Neuronal stem cell (in vitro differentiated cells): ENCODE measurements at regions not wholly inside any gene's neighbourhood (a gene's known extent, or its start where the extent isn't known, plus 50 kb on each side); places are given as distances from the start of the nearest gene placed in this dataset.
A peak's percentile ranks its signal among the peaks of the same experiment; 100 is the strongest.
"Not testable (repeated sequence)": the region's sequence is repeated elsewhere in the genome, so short reads cannot be mapped to it uniquely, and the experiment has no call there.

Experiments
- DNase-seq: peaks from one replicate; pipeline ENCODE4 v3.0.0-alpha.2; 2013; ENCODE audit warnings: low spot score
- H2AFZ ChIP-seq: one replicate; pipeline ENCODE4 v1.6.1; 2013; ENCODE audit warnings: mild to moderate bottlenecking, low read length, inconsistent platforms
- H2AK5ac ChIP-seq: 2 replicates; pipeline ENCODE4 v1.6.1; 2013; ENCODE audit warnings: low read depth, mild to moderate bottlenecking, inconsistent platforms, low read length, moderate library complexity, mixed read lengths
- H2BK120ac ChIP-seq: 2 replicates; pipeline ENCODE4 v1.6.1; 2013; ENCODE audit warnings: low read depth, mild to moderate bottlenecking, inconsistent platforms, low read length, moderate library complexity, mixed read lengths
- H2BK12ac ChIP-seq: one replicate; pipeline ENCODE4 v1.6.1; 2013; ENCODE audit warnings: low read length, inconsistent platforms
- H2BK15ac ChIP-seq: 2 replicates; pipeline ENCODE4 v1.6.1; 2013; ENCODE audit warnings: mild to moderate bottlenecking, low read length, inconsistent platforms, mixed read lengths
- H2BK5ac ChIP-seq: one replicate; pipeline ENCODE4 v1.6.1; 2013; ENCODE audit warnings: inconsistent platforms, mild to moderate bottlenecking, low read length, moderate library complexity
- H3K14ac ChIP-seq: one replicate; pipeline ENCODE4 v1.6.1; 2013; ENCODE audit warnings: low read length, inconsistent platforms
- H3K18ac ChIP-seq: 2 replicates; pipeline ENCODE4 v1.6.1; 2013; ENCODE audit warnings: low read length, inconsistent platforms
- H3K23ac ChIP-seq: 2 replicates; pipeline ENCODE4 v1.6.1; 2013; ENCODE audit warnings: low read depth, mild to moderate bottlenecking, mixed read lengths, low read length, inconsistent platforms; ENCODE audit not compliant: poor library complexity
- H3K27ac ChIP-seq: replicated peaks from 3 replicates; pipeline ENCODE4 v1.5.1; 2013; ENCODE audit warnings: low read length, inconsistent platforms
- H3K27me3 ChIP-seq, 3 experiments: 2 replicates each; pipeline ENCODE4 v1.6.1; 2013; ENCODE audit warnings: low read length in 3 of 3, mild to moderate bottlenecking in 2 of 3, inconsistent platforms in 1 of 3, low read depth in 1 of 3, mixed read lengths in 1 of 3, moderate library complexity in 1 of 3; ENCODE audit not compliant: control insufficient read depth in 3 of 3, insufficient read depth in 3 of 3
- H3K36me3 ChIP-seq, 2 donors: replicated peaks in 1 of 2; 2 replicates each; pipeline ENCODE4 v1.6.1; 2013; ENCODE audit warnings: low read length in 2 of 2; ENCODE audit not compliant: control insufficient read depth in 2 of 2, insufficient read depth in 2 of 2
- H3K4ac ChIP-seq: 2 replicates; pipeline ENCODE4 v1.6.1; 2013; ENCODE audit warnings: inconsistent platforms, mild to moderate bottlenecking, low read length, moderate library complexity
- H3K4me1 ChIP-seq, 2 donors: 1 replicate in 1 of 2; 2 replicates in 1 of 2; pipeline ENCODE4 v1.6.1; 2013; ENCODE audit warnings: low read length in 2 of 2, low read depth in 1 of 2; ENCODE audit not compliant: control insufficient read depth in 2 of 2, insufficient read depth in 1 of 2
- H3K4me2 ChIP-seq: one replicate; pipeline ENCODE4 v1.6.1; 2013; ENCODE audit warnings: mild to moderate bottlenecking, low read length, inconsistent platforms; ENCODE audit not compliant: insufficient read depth, poor library complexity, severe bottlenecking
- H3K4me3 ChIP-seq, 2 donors: 2 replicates each; pipeline ENCODE4 v1.5.1; 2013; ENCODE audit warnings: low read length in 2 of 2, mild to moderate bottlenecking in 2 of 2, inconsistent platforms in 1 of 2, moderate library complexity in 1 of 2
- H3K79me1 ChIP-seq: one replicate; pipeline ENCODE4 v1.6.1; 2013; ENCODE audit warnings: low read depth, mild to moderate bottlenecking, inconsistent platforms, low read length, moderate library complexity
- H3K9ac ChIP-seq: one replicate; pipeline ENCODE4 v1.6.1; 2013; ENCODE audit warnings: mild to moderate bottlenecking, low read depth, low read length, inconsistent platforms; ENCODE audit not compliant: poor library complexity
- H3K9me3 ChIP-seq, 2 donors: replicated peaks in 1 of 2; 2 replicates each; pipeline versions ENCODE3 to v1.6.1; 2013; ENCODE audit warnings: low read length in 2 of 2, mild to moderate bottlenecking in 2 of 2, inconsistent platforms in 1 of 2, low read depth in 1 of 2, mixed read lengths in 1 of 2, moderate library complexity in 1 of 2; ENCODE audit not compliant: control insufficient read depth in 2 of 2, insufficient read depth in 1 of 2
- H4K8ac ChIP-seq: one replicate; pipeline ENCODE4 v1.6.1; 2013; ENCODE audit warnings: low read depth, mild to moderate bottlenecking, inconsistent platforms, low read length, moderate library complexity
- H4K91ac ChIP-seq: one replicate; pipeline ENCODE4 v1.6.1; 2013; ENCODE audit warnings: low read length, low read depth, mild to moderate bottlenecking, inconsistent platforms; ENCODE audit not compliant: poor library complexity
- WGBS, 2 donors: extraction: QIAGEN DNeasy Blood & Tissue Kit; methylation state at CpG; one replicate each; pipeline ENCODE4 v1.1.7; 2013; ENCODE audit warnings: missing lambda C conversion rate in 2 of 2, mixed read lengths in 1 of 2; ENCODE audit not compliant: insufficient read length in 2 of 2, insufficient replicate concordance in 1 of 2; ENCODE audit errors: extremely low coverage in 2 of 2; 5-methylcytosine and 5-hydroxymethylcytosine counted together

DNA sequence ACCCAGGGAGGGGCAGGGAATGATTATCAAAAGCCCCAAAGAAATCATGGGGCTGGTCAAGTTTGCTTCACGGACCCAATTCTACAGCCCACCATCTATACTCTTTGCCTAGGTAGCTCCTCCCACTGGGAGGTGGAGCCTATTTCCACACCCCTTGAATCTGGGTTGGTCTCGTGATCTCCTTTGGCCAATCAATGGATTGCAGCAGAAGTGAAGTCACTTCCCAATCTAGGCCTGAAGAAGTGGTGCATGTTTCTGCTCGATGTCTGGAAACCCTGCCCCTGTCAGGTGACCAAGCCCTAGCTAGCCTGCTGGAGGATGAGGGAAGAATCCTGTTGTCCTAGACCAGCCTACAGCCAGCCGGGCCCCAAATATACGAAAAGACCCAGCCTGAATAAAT is 86.3 kb upstream of the ADGRE5 start:
- not testable (repeated sequence) for H3K9me3 ChIP-seq, H2BK15ac ChIP-seq, DNase-seq, H2BK120ac ChIP-seq, H2AK5ac ChIP-seq, H3K4me2 ChIP-seq, H3K14ac ChIP-seq, H3K4me3 ChIP-seq, H4K91ac ChIP-seq, H4K8ac ChIP-seq, H3K4ac ChIP-seq, H3K9ac ChIP-seq, H3K18ac ChIP-seq, H3K23ac ChIP-seq, H2BK12ac ChIP-seq, H3K27me3 ChIP-seq, H2BK5ac ChIP-seq, H3K79me1 ChIP-seq, H3K4me1 ChIP-seq, H3K36me3 ChIP-seq
- Histone ChIP-seq H2AFZ (peak overlapping the region; percentile 40), H3K27ac (peak overlapping the region; percentile 26)
- WGBS, 2 donors = no CpG with 5 or more reads among the region's 5 CpGs

DNA sequence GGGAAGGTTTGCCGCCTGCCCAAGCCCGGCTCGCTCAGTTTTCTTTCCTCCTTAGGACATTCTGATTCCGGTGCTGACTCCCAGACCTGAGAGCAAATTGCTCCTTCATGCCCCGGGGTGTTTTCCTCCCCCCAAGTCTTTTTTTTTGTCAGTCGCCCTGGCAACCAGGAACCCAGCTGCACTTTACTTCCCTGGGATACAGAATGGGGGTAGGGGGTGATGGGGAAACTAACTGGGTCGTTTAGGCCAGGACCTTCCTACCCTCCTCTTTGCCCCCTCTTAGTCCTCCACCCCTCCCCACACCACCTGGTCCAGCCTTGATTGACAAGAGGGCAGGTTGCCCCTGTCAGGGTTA is 87.5 kb upstream of the ADGRE5 start:
- H3K9ac ChIP-seq, H4K91ac ChIP-seq, H3K23ac ChIP-seq, H3K27me3 ChIP-seq, H3K36me3 ChIP-seq, H3K9me3 ChIP-seq, H3K14ac ChIP-seq, H2BK5ac ChIP-seq, H4K8ac ChIP-seq, H3K4me1 ChIP-seq, H3K4ac ChIP-seq, H3K18ac ChIP-seq, H3K4me3 ChIP-seq, H2BK120ac ChIP-seq, H2AK5ac ChIP-seq, DNase-seq, H2BK15ac ChIP-seq, H3K27ac ChIP-seq, H2AFZ ChIP-seq, H2BK12ac ChIP-seq, H3K79me1 ChIP-seq: not testable (repeated sequence)
- H3K4me2 ChIP-seq = peak overlapping the region; percentile 33
- no CpG with 5 or more reads among the region's 7 CpGs for WGBS, 2 donors

DNA sequence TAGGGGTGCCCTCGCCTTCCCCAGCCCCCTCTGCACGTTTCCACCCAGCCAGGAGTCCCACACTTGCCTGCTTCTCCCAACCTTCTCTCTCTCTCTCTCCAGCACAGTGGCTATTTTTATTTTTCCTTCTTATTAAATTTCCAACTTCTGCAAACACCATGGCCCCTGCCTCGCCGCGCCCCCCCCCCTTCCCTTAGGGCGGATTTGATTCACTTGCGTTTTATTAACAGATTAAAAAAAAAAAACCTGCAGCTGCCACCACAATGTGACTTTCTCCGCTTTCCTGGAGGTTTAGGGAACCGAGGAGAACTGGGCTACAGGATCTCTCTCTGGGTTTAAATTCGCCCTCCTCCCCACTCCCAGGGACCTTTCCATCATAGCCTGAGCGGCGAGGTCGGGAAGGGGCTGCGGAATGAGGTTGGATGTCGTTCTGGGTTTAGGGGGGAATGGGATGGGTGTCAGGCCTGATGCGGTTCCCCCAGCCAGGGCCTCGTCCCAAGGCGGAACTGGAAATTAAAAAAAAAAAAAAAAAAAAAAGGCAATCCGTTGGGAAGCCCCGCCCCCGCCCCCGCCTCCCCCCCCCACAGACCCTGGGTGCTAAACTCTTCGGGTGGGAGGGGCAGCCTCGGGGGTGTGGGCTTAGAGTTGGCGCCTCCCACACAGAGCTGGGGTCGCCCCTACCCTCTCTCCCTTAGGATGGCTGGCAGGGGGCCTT is 87.3 kb upstream of the ADGRL1 start:
- not testable (repeated sequence) for H3K9me3 ChIP-seq, H3K14ac ChIP-seq, H3K4ac ChIP-seq, H3K4me1 ChIP-seq, H3K27me3 ChIP-seq, H2BK120ac ChIP-seq, H3K9ac ChIP-seq, H4K8ac ChIP-seq, H3K23ac ChIP-seq, H3K79me1 ChIP-seq, H2BK12ac ChIP-seq, H2BK5ac ChIP-seq, H3K36me3 ChIP-seq, H2BK15ac ChIP-seq, H4K91ac ChIP-seq
- peak overlapping the region; percentile 45 for H3K4me2 ChIP-seq
- peak overlapping the region; percentile 90 for H3K18ac ChIP-seq
- DNase-seq = peak; percentile 42
- peak overlapping the region in 1 of 2 donors; percentile 71 for H3K4me3 ChIP-seq
- H2AFZ ChIP-seq = peak overlapping the region; percentile 38
- no CpG with 5 or more reads among the region's 26 CpGs for WGBS, 2 donors
- peak overlapping the region; percentile 72 for H3K27ac ChIP-seq
- peak overlapping the region; percentile 56 for H2AK5ac ChIP-seq

DNA sequence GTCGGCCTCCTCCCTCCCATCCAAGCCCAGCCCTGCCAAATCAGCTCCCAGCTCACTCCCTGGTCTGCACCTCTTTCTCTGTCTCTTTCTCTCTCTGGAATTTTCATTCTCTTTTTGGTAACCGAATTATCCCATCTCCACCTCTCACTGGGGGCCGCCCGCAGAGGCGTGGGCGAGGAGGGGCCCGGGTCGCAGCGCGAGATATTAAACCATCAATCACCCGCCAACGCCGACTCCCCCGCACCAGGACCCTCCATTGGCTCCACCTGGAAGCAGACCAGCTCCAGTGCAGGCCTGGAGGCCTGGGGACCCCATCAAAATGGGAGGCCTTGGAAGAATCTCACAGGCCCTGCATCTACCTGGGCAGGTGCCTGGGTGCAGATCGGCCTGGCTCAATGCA is 83.8 kb upstream of the ADGRL1 start:
- H3K79me1 ChIP-seq, H4K91ac ChIP-seq, H2BK5ac ChIP-seq, H3K18ac ChIP-seq, H3K27ac ChIP-seq, H3K4me2 ChIP-seq, H2BK120ac ChIP-seq, H2BK12ac ChIP-seq, H3K27me3 ChIP-seq, H3K4me1 ChIP-seq, H3K4me3 ChIP-seq, DNase-seq, H3K9me3 ChIP-seq, H2BK15ac ChIP-seq, H3K4ac ChIP-seq, H3K14ac ChIP-seq, H2AK5ac ChIP-seq, H3K9ac ChIP-seq, H2AFZ ChIP-seq, H3K23ac ChIP-seq, H4K8ac ChIP-seq, H3K36me3 ChIP-seq: not testable (repeated sequence)
- no CpG with 5 or more reads among the region's 15 CpGs for WGBS, 2 donors
